Peyer's patch (tissue), 4 donors: ENCODE measurements at regions not wholly inside any gene's neighbourhood (a gene's known extent, or its start where the extent isn't known, plus 50 kb on each side); places are given as distances from the start of the nearest gene placed in this dataset.

ENCODE experiments used
- DNase-seq, 3 donors: peaks; one replicate each; pipeline ENCODE4 v3.0.0-alpha.2; 2017 to 2019
- H3K27ac ChIP-seq, 4 donors: fragments of 200-600 bp; sonication (generic); one replicate each; pipeline ENCODE4 v1.5.1; 2016 to 2019
- H3K27me3 ChIP-seq, 2 donors: fragments of 200-600 bp; sonication (generic); one replicate each; pipeline ENCODE4 v1.5.1; 2019
- H3K36me3 ChIP-seq, 3 donors: fragments of 200-600 bp; sonication (generic); one replicate each; pipeline ENCODE4 v1.5.1; 2016 to 2019
- H3K4me1 ChIP-seq, 4 donors: fragments of 200-600 bp; sonication (generic); one replicate each; pipeline ENCODE4 v1.5.1; 2016 to 2019
- H3K4me3 ChIP-seq, 4 donors: fragments of 200-600 bp; sonication (generic); 1 replicate in 3 of 4; 2 replicates in 1 of 4; pipeline ENCODE4 v1.5.1; 2016 to 2019; ENCODE audit warnings: mild to moderate bottlenecking in 1 of 4
- H3K9me3 ChIP-seq, 4 donors: fragments of 200-600 bp; sonication (generic); one replicate each; pipeline ENCODE4 v1.5.1; 2016 to 2019; ENCODE audit warnings: mild to moderate bottlenecking in 1 of 4
- POLR2A ChIP-seq, 2 donors: fragments of 450-650 bp; IDR thresholded peaks; one replicate each; pipeline ENCODE4 v1.5.1; 2017; ENCODE audit warnings: antibody characterized with exemption in 2 of 2, mild to moderate bottlenecking in 2 of 2, moderate library complexity in 2 of 2
- TF ChIP-seq, protein P1 (sequence below), 6 experiments: fragments of 450-650 bp in 4 of 6; fragments of 200-600 bp in 2 of 6; sonication (generic) in 1 of 6; IDR thresholded peaks; one replicate each; pipeline ENCODE4 v1.5.1; 2017 to 2019; ENCODE audit warnings: antibody characterized with exemption in 6 of 6, mild to moderate bottlenecking in 3 of 6, moderate library complexity in 1 of 6

- no peaks in the 10 kb centered on the region for H3K27me3 ChIP-seq
- H3K27ac ChIP-seq: no peak overlapping the region
- DNase-seq: no peak
- TF ChIP-seq, protein P1, sequence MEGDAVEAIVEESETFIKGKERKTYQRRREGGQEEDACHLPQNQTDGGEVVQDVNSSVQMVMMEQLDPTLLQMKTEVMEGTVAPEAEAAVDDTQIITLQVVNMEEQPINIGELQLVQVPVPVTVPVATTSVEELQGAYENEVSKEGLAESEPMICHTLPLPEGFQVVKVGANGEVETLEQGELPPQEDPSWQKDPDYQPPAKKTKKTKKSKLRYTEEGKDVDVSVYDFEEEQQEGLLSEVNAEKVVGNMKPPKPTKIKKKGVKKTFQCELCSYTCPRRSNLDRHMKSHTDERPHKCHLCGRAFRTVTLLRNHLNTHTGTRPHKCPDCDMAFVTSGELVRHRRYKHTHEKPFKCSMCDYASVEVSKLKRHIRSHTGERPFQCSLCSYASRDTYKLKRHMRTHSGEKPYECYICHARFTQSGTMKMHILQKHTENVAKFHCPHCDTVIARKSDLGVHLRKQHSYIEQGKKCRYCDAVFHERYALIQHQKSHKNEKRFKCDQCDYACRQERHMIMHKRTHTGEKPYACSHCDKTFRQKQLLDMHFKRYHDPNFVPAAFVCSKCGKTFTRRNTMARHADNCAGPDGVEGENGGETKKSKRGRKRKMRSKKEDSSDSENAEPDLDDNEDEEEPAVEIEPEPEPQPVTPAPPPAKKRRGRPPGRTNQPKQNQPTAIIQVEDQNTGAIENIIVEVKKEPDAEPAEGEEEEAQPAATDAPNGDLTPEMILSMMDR (IDR thresholded peaks at IDR 0.05): no peak
- TF ChIP-seq POLR2A (IDR thresholded peaks at IDR 0.05): no peak
- no peaks in the 10 kb centered on the region for H3K9me3 ChIP-seq
- no peaks in the 10 kb centered on the region for H3K36me3 ChIP-seq
- no peaks in the 10 kb centered on the region for H3K4me1 ChIP-seq
- H3K4me3 ChIP-seq: no peak overlapping the region
Observed at GRCh38 chr7:41336455-41336952, 366.4 kb downstream of the INHBA start.

GRCh38 chr7:41334071-41334862 lies 368.6 kb downstream of the INHBA start:
- no peak for TF ChIP-seq POLR2A (IDR thresholded peaks at IDR 0.05)
- TF ChIP-seq, protein P1 (IDR thresholded peaks at IDR 0.05): no peak
- DNase-seq: no peak
- no peak overlapping the region for H3K4me3 ChIP-seq
- no peaks in the 10 kb centered on the region for H3K27me3 ChIP-seq
- no peaks in the 10 kb centered on the region for H3K9me3 ChIP-seq
- no peaks in the 10 kb centered on the region for H3K36me3 ChIP-seq
- no peaks in the 10 kb centered on the region for H3K4me1 ChIP-seq
- H3K27ac ChIP-seq: no peak overlapping the region

- H3K36me3 ChIP-seq: no peaks in the 10 kb centered on the region
- no peaks in the 10 kb centered on the region for H3K27me3 ChIP-seq
- DNase-seq: no peak
- no peak for TF ChIP-seq POLR2A (IDR thresholded peaks at IDR 0.05)
- TF ChIP-seq, protein P1 (IDR thresholded peaks at IDR 0.05): no peak
- no peak overlapping the region for H3K4me3 ChIP-seq
- H3K27ac ChIP-seq: no peak overlapping the region
- H3K9me3 ChIP-seq: no peaks in the 10 kb centered on the region
- no peaks in the 10 kb centered on the region for H3K4me1 ChIP-seq
Observed at GRCh38 chr7:41333511-41333910, 369.4 kb downstream of the INHBA start.

DNA sequence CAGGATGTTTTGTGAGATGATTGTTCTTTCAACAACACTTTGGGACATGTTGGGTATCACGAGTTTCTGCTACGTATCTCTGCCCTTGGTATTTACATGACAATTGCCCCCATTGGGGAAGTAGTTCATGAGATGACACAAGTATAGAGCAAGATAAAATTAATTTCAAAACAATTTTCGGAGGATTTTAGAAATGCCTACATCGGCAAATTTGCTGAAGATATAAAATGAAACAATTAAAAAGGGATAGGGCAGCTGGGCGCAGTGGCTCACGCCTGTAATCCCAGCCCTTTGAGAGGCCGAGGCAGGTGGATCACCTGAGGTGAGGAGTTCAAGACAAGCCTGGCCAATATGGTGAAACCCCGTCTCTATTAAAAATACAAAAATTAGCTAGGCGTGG lies 371.7 kb downstream of the INHBA start:
- no peaks in the 10 kb centered on the region for H3K36me3 ChIP-seq
- H3K9me3 ChIP-seq: no peaks in the 10 kb centered on the region
- no peak for DNase-seq
- H3K4me3 ChIP-seq: no peak overlapping the region
- H3K27ac ChIP-seq: no peak overlapping the region
- no peaks in the 10 kb centered on the region for H3K27me3 ChIP-seq
- TF ChIP-seq POLR2A (IDR thresholded peaks at IDR 0.05): no peak
- TF ChIP-seq, protein P1 (IDR thresholded peaks at IDR 0.05): no peak
- no peaks in the 10 kb centered on the region for H3K4me1 ChIP-seq

DNA sequence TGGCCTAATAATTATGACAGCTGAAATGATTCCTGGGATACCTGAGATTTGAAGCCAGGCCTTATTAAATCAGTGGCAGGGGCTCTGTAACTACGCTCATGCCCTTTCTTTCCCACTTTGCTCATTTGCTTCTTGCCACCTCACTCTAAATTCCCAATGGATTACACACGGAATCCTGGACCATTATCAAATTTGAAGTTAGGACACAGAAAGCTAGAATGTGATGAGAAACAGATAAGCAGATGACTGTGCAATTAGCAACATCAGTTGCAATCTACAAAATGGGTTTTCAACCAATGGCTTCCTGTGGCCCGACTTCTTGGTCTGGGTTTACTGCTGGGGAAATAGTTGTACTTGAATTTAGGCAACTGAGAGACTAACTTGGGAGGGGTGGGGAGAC lies 374.3 kb downstream of the INHBA start:
- TF ChIP-seq POLR2A (IDR thresholded peaks at IDR 0.05): no peak
- Histone ChIP-seq H3K4me1 (no peaks in the 10 kb centered on the region), H3K36me3 (no peaks in the 10 kb centered on the region), H3K27me3 (no peaks in the 10 kb centered on the region), H3K4me3 (no peak overlapping the region), H3K9me3 (no peaks in the 10 kb centered on the region), H3K27ac (no peak overlapping the region)
- no peak for DNase-seq

- Histone ChIP-seq H3K27ac (no peak overlapping the region), H3K4me1 (no peaks in the 10 kb centered on the region), H3K36me3 (no peaks in the 10 kb centered on the region), H3K9me3 (no peaks in the 10 kb centered on the region), H3K4me3 (no peak overlapping the region), H3K27me3 (no peaks in the 10 kb centered on the region)
- TF ChIP-seq, protein P1 (IDR thresholded peaks at IDR 0.05): no peak
- no peak for TF ChIP-seq POLR2A (IDR thresholded peaks at IDR 0.05)
- DNase-seq: no peak
Observed at GRCh38 chr7:41328131-41328530, 374.8 kb downstream of the INHBA start.
